K562 (cell line): ENCODE measurements at regions not wholly inside any gene's neighbourhood (a gene's known extent, or its start where the extent isn't known, plus 50 kb on each side); places are given as distances from the start of the nearest gene placed in this dataset.

Experiments used
- ATAC-seq: fragments of 200-7000 bp; cut with Tn5 transposase; 3 replicates; pipeline ENCODE4 v1.9.1; 2020; ENCODE audit warnings: moderate library complexity
- BruUV-seq: library from RNA; stranded (reverse); fragments of 400-500 nt; replicated peaks from 2 replicates; lab custom pipeline; 2021; lab: Mats Ljungman, UMichigan
- CTCF ChIA-PET: fragments of 300-600 bp; formaldehyde crosslinking; extraction: SDS; loops from one replicate; lab custom pipeline; 2021; ENCODE audit warnings: low intra/inter-chr PET ratio; lab: Yijun Ruan, JAX
- POLR2A ChIA-PET: fragments of 300-600, 350-650 bp; sonication (Branson Sonifier 250); formaldehyde crosslinking; extraction: SDS; loops from one replicate; lab custom pipeline; 2021; ENCODE audit warnings: antibody characterized with exemption, inconsistent platforms; lab: Yijun Ruan, JAX
- DNase-seq, 4 experiments: peaks; one replicate each; pipeline versions ENCODE4 v3.0.0 to v3.0.0-alpha.2; 2011 to 2018; ENCODE audit warnings: low spot score in 3 of 4, mixed read lengths in 3 of 4; ENCODE audit errors: extremely low read depth in 1 of 4
- FAIRE-seq: peaks from 2 replicates; lab custom pipeline; 2011; peaks lifted over from hg19 to GRCh38; lab: Jason Lieb, UNC
- H2AFZ ChIP-seq: 2 replicates; pipeline ENCODE4 v1.6.0; 2011; ENCODE audit warnings: low read depth, low read length, control low read depth, inconsistent platforms
- H3K27ac ChIP-seq: fragments of 200-600 bp; 3 replicates; pipeline ENCODE4 v1.8.0; 2011; ENCODE audit warnings: low read depth, mild to moderate bottlenecking, control low read depth, inconsistent platforms, low read length, moderate library complexity, mixed read lengths; ENCODE audit errors: extremely low read depth
- H3K27me3 ChIP-seq, 2 experiments: fragments of 300-600 bp in 1 of 2; 2 replicates in 1 of 2; 3 replicates in 1 of 2; pipeline versions ENCODE4 v1.6.0 to v1.8.0; 2011; ENCODE audit warnings: inconsistent platforms in 2 of 2, low read length in 2 of 2, mild to moderate bottlenecking in 1 of 2, mixed read lengths in 1 of 2, moderate library complexity in 1 of 2; ENCODE audit not compliant: control insufficient read depth in 2 of 2, insufficient read depth in 2 of 2
- H3K36me3 ChIP-seq: fragments of 300-600 bp; 3 replicates; pipeline ENCODE4 v1.8.0; 2011; ENCODE audit warnings: mild to moderate bottlenecking, low read length, inconsistent platforms; ENCODE audit not compliant: control insufficient read depth, insufficient read depth
- H3K4me1 ChIP-seq, 2 experiments: fragments of 200-600 bp in 1 of 2; replicated peaks in 1 of 2; 2 replicates in 1 of 2; 3 replicates in 1 of 2; pipeline versions ENCODE4 v1.5.1 to v1.8.0; 2011; ENCODE audit warnings: inconsistent platforms in 2 of 2, low read length in 2 of 2, mild to moderate bottlenecking in 1 of 2, mixed read lengths in 1 of 2, moderate library complexity in 1 of 2; ENCODE audit not compliant: control insufficient read depth in 2 of 2, insufficient read depth in 2 of 2
- H3K4me2 ChIP-seq: 2 replicates; pipeline ENCODE4 v1.6.1; 2011; ENCODE audit warnings: low read length, control low read depth, inconsistent platforms, mixed read lengths; ENCODE audit not compliant: insufficient read depth
- H3K4me3 ChIP-seq: fragments of 200-600 bp; sonication (generic), shearing (Covaris generic); 2 replicates; pipeline ENCODE4 v1.5.1; 2016; ENCODE audit warnings: control low read depth, inconsistent platforms
- H3K79me2 ChIP-seq: fragments of 200-600 bp; 3 replicates; pipeline ENCODE4 v1.8.0; 2011; ENCODE audit warnings: low read length, inconsistent platforms; ENCODE audit not compliant: control insufficient read depth, insufficient read depth
- H3K9ac ChIP-seq, 2 experiments: 2 replicates each; pipeline versions ENCODE4 v1.6.0 to v1.6.1; 2011; ENCODE audit warnings: low read depth in 2 of 2, low read length in 2 of 2, control low read depth in 1 of 2, inconsistent platforms in 1 of 2, mild to moderate bottlenecking in 1 of 2, mixed read lengths in 1 of 2; ENCODE audit not compliant: insufficient read depth in 1 of 2
- H3K9me1 ChIP-seq: one replicate; pipeline ENCODE4 v1.6.0; 2011; ENCODE audit warnings: inconsistent platforms, mild to moderate bottlenecking, low read length, moderate library complexity; ENCODE audit not compliant: control insufficient read depth, insufficient read depth
- H3K9me3 ChIP-seq: replicated peaks from 2 replicates; pipeline ENCODE4 v1.5.1; 2011; ENCODE audit warnings: low read depth, low read length, inconsistent platforms; ENCODE audit not compliant: control insufficient read depth, insufficient read depth
- H4K20me1 ChIP-seq: replicated peaks from 2 replicates; pipeline ENCODE4 v1.6.1; 2011; ENCODE audit warnings: low read length, inconsistent platforms, mixed read lengths; ENCODE audit not compliant: control insufficient read depth, insufficient read depth
- ASH1L ChIP-seq: fragments of 450-650 bp; IDR thresholded peaks from 2 replicates; pipeline ENCODE4 v1.6.1; 2018; ENCODE audit warnings: borderline replicate concordance, mild to moderate bottlenecking, low read depth; ENCODE audit not compliant: partially characterized antibody
- DDX20 ChIP-seq: fragments of 450-650 bp; IDR thresholded peaks from 2 replicates; pipeline ENCODE4 v1.6.1; 2016; ENCODE audit warnings: missing genetic modification characterization, low read depth, mild to moderate bottlenecking, missing compliant biosample characterization, moderate library complexity
- DIDO1 ChIP-seq: fragments of 450-650 bp; IDR thresholded peaks from 2 replicates; pipeline ENCODE4 v1.6.1; 2016; ENCODE audit warnings: low read depth, missing biosample characterization, missing genetic modification characterization
- DLX4 ChIP-seq: fragments of 250-450 bp; sonication (Bioruptor Pico); IDR thresholded peaks from 2 replicates; pipeline ENCODE4 v1.6.1; 2021; ENCODE audit warnings: mild to moderate bottlenecking
- HNRNPK ChIP-seq: fragments of 200-400 bp; formaldehyde crosslinking; IDR thresholded peaks from one replicate; pipeline ENCODE4 v1.6.1; 2018; ENCODE audit warnings: mild to moderate bottlenecking, low read depth, low read length; ENCODE audit not compliant: poor library complexity, severe bottlenecking
- HNRNPL ChIP-seq: fragments of 200-400 bp; formaldehyde crosslinking; IDR thresholded peaks from 2 replicates; pipeline ENCODE4 v1.6.1; 2017; ENCODE audit warnings: low read depth, mild to moderate bottlenecking, low read length
- MNT ChIP-seq, 2 experiments: fragments of 450-650 bp; conservative IDR thresholded peaks; 2 replicates each; pipeline ENCODE4 v1.6.1; 2017; ENCODE audit warnings: mild to moderate bottlenecking in 2 of 2, moderate library complexity in 2 of 2
- PURB ChIP-seq: sonication (generic); formaldehyde crosslinking; IDR thresholded peaks from 2 replicates; pipeline ENCODE4 v1.9.0; 2021; ENCODE audit warnings: low read depth, mild to moderate bottlenecking, missing genetic modification reagents
- RAD51 ChIP-seq: fragments of 450-650 bp; IDR thresholded peaks from 2 replicates; pipeline ENCODE4 v1.7.1; 2016; ENCODE audit warnings: low read depth, mild to moderate bottlenecking, borderline replicate concordance
- STAT5B ChIP-seq: fragments of 250-450 bp; sonication (Bioruptor Pico); IDR thresholded peaks from 2 replicates; pipeline ENCODE4 v1.8.0; 2021; ENCODE audit warnings: mild to moderate bottlenecking, inconsistent platforms
- YY1 ChIP-seq, 3 experiments: IDR thresholded peaks; 2 replicates each; pipeline ENCODE4 v1.6.1; 2011; ENCODE audit warnings: low read length in 2 of 3, mild to moderate bottlenecking in 2 of 3, moderate library complexity in 2 of 3, borderline replicate concordance in 1 of 3, control low read depth in 1 of 3, low read depth in 1 of 3; ENCODE audit not compliant: insufficient read depth in 3 of 3, insufficient replicate concordance in 2 of 3, control insufficient read depth in 1 of 3, insufficient read length in 1 of 3; ENCODE audit errors: extremely low read depth in 1 of 3
- ZNF384 ChIP-seq: IDR thresholded peaks from 2 replicates; pipeline ENCODE4 v1.6.1; 2012; ENCODE audit warnings: low read depth, low read length, improper control_type of control experiment
- ZNF57 ChIP-seq: fragments of 450-650 bp; formaldehyde crosslinking; IDR thresholded peaks from 2 replicates; pipeline ENCODE4 v1.4.0; 2020; ENCODE audit warnings: mild to moderate bottlenecking, moderate library complexity
- ZNF79 ChIP-seq: fragments of 250-450 bp; sonication (Bioruptor Pico); IDR thresholded peaks from 2 replicates; pipeline ENCODE4 v1.4.0; 2020; ENCODE audit warnings: low read depth, mild to moderate bottlenecking, moderate library complexity
- WGBS: fragments of 100-300 bp; shearing (Covaris generic); methylation state at CpG from one replicate; pipeline ENCODE4 v1.1.6; 2016; ENCODE audit warnings: low coverage, mixed read lengths; ENCODE audit not compliant: insufficient coverage; ENCODE audit errors: missing lambda C conversion rate; 5-methylcytosine and 5-hydroxymethylcytosine counted together
- in situ Hi-C: fragments of 300-500 bp; cut with MboI; formaldehyde crosslinking; loops from 4 replicates; pipeline ENCODE4 v1.15.0; 2018; ENCODE audit warnings: inconsistent platforms, mixed read lengths
- intact Hi-C: fragments of 100-400 bp; cut with micrococcal nuclease; formaldehyde crosslinking; loops from 2 replicates; pipeline ENCODE4 v1.14.2; 2022

DNA sequence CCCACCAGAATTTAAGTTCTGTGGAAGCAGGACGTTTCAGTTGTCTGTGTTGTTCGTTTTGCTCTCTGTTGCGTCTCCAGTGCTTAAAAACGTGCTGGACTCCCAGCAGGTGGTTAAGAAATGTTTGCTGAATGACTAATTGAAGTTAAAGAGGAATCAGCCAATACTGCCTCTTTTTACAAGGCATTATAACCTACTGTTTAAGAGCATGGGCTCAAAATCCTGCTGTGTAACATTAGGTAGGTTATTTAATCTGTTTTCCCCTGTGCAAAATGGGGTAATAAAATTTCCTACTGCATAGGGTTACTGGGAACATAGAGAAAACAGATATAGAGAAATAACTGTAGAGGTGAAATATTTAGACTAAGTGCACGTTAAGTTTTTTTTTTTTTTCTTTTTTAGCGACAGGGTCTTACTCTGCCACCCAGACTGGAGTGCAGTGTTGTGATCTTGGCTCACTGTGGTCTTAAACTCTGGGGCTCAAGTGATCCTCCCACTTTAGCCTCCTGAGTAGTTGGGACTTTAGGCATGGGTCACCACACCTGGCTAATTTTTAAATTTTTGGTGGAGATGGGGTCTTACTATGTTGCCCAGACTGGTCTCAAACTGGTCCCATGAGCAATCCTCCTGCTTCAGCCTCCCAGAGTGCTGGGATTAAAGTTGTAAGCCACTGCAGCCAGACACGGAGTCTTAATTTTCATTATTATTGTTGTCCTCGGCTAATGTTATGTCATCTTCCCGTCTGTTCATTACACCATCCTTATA, 139.4 kb upstream of the PRICKLE1 start:
- no peak overlapping the region for H2AFZ ChIP-seq
- H3K9me3 ChIP-seq: no peaks in the 10 kb centered on the region
- intact Hi-C loops: no loop called here
- H3K9ac ChIP-seq: no peak overlapping the region
- no peaks in the 10 kb centered on the region for H3K4me1 ChIP-seq
- H3K4me2 ChIP-seq: no peak overlapping the region
- no peaks in the 10 kb centered on the region for H3K9me1 ChIP-seq
- TF ChIP-seq DLX4 (CRISPR knock-in tag) (no peak), ZNF384 (no peak), RAD51 (no peak), MNT (conservative IDR thresholded peaks at IDR 0.05) (no peak), ZNF57 (no peak), HNRNPK (no peak), DIDO1 (tag) (no peak), YY1 (IDR thresholded peaks at IDR 0.05; ENCODE audit: borderline replicate concordance in 1 of 3, control insufficient read depth in 1 of 3, extremely low read depth in 1 of 3, insufficient read depth in 3 of 3, insufficient read length in 1 of 3, insufficient replicate concordance in 2 of 3, low read depth in 1 of 3, low read length in 2 of 3) (no peak), DDX20 (tag) (no peak), PURB (CRISPR knock-in tag) (no peak), STAT5B (CRISPR knock-in tag) (no peak), HNRNPL (no peak), ZNF79 (CRISPR knock-in tag) (no peak), ASH1L (no peak)
- no peak for FAIRE-seq
- no TSS peak for BruUV-seq
- 0% methylated on average over 9 of the region's 9 CpGs for WGBS
- no peak for ATAC-seq
- ChIA-PET POLR2A (no interaction called here), CTCF (no interaction called here)
- in situ Hi-C loops: no loop called here
- no peak overlapping the region for H3K27ac ChIP-seq
- H3K27me3 ChIP-seq: no peaks in the 10 kb centered on the region
- no peak for DNase-seq
- H3K4me3 ChIP-seq: no peak overlapping the region
- no peaks in the 10 kb centered on the region for H3K36me3 ChIP-seq
- no peaks in the 10 kb centered on the region for H4K20me1 ChIP-seq
- H3K79me2 ChIP-seq: no peaks in the 10 kb centered on the region
